Neural progenitor cell (in vitro differentiated cells): ENCODE measurements at regions not wholly inside any gene's neighbourhood (a gene's known extent, or its start where the extent isn't known, plus 50 kb on each side); places are given as distances from the start of the nearest gene placed in this dataset.

Source experiments
- DNase-seq: peaks from one replicate; pipeline ENCODE4 v3.0.0-alpha.2; 2016; ENCODE audit warnings: low spot score
- H2AFZ ChIP-seq: fragments of 200-600 bp; sonication (generic); replicated peaks from 2 replicates; pipeline ENCODE4 v1.6.1; 2016; ENCODE audit warnings: antibody characterized with exemption
- H3F3A ChIP-seq: fragments of 200-600 bp; sonication (generic); 2 replicates; pipeline ENCODE4 v1.6.1; 2016; ENCODE audit warnings: antibody characterized with exemption, low read depth
- H3K27ac ChIP-seq: fragments of 200-600 bp; sonication (generic); 2 replicates; pipeline ENCODE4 v1.5.1; 2016; ENCODE audit warnings: mild to moderate bottlenecking
- H3K27me3 ChIP-seq: fragments of 200-600 bp; sonication (generic); 2 replicates; pipeline ENCODE4 v1.6.1; 2016; ENCODE audit warnings: mild to moderate bottlenecking, moderate library complexity
- H3K36me3 ChIP-seq: fragments of 200-600 bp; sonication (generic); 2 replicates; pipeline ENCODE4 v1.5.1; 2016
- H3K4me1 ChIP-seq: fragments of 200-600 bp; sonication (generic); 2 replicates; pipeline ENCODE4 v1.6.1; 2016; ENCODE audit warnings: mixed run types
- H3K4me2 ChIP-seq: fragments of 200-600 bp; sonication (generic); 2 replicates; pipeline ENCODE4 v1.6.1; 2016
- H3K4me3 ChIP-seq: fragments of 200-600 bp; sonication (generic); 2 replicates; pipeline ENCODE4 v1.5.1; 2016
- H3K79me2 ChIP-seq: fragments of 200-600 bp; sonication (generic); 2 replicates; pipeline ENCODE4 v1.6.1; 2016; ENCODE audit warnings: low read depth
- H3K9ac ChIP-seq: fragments of 200-600 bp; sonication (generic); 2 replicates; pipeline ENCODE4 v1.6.1; 2016
- H3K9me3 ChIP-seq: fragments of 200-600 bp; sonication (generic); 2 replicates; pipeline ENCODE4 v1.5.1; 2016; ENCODE audit warnings: low read depth
- H4K20me1 ChIP-seq: fragments of 200-600 bp; sonication (generic); 2 replicates; pipeline ENCODE4 v1.6.1; 2016; ENCODE audit warnings: low read depth
- H3K27ac Mint-ChIP-seq: 3 replicates; pipeline ENCODE4 v1.8.0; 2021; ENCODE audit warnings: mixed read lengths
- H3K27me3 Mint-ChIP-seq: 2 replicates; pipeline ENCODE4 v1.8.0; 2022; ENCODE audit warnings: low read depth, mild to moderate bottlenecking, inconsistent platforms, moderate library complexity, mixed read lengths; ENCODE audit not compliant: insufficient read depth
- H3K36me3 Mint-ChIP-seq: 3 replicates; pipeline ENCODE4 v1.8.0; 2021; ENCODE audit warnings: mixed read lengths
- H3K4me1 Mint-ChIP-seq: 3 replicates; pipeline ENCODE4 v1.8.0; 2021; ENCODE audit warnings: mixed read lengths
- H3K4me3 Mint-ChIP-seq: 3 replicates; pipeline ENCODE4 v1.8.0; 2021; ENCODE audit warnings: mild to moderate bottlenecking, moderate library complexity, mixed read lengths
- H3K9me3 Mint-ChIP-seq: 3 replicates; pipeline ENCODE4 v1.8.0; 2020; ENCODE audit warnings: mixed read lengths
- EZH2 ChIP-seq: fragments of 200-600 bp; sonication (generic); IDR thresholded peaks from 2 replicates; pipeline ENCODE4 v1.6.1; 2017; ENCODE audit warnings: antibody characterized with exemption, mild to moderate bottlenecking, moderate library complexity
- EZH2phosphoT487 ChIP-seq: fragments of 200-600 bp; sonication (generic); IDR thresholded peaks from 2 replicates; pipeline ENCODE4 v1.6.1; 2017; ENCODE audit warnings: antibody characterized with exemption
- TF ChIP-seq, protein P1 (sequence below): fragments of 200-600 bp; sonication (generic); IDR thresholded peaks from 2 replicates; pipeline ENCODE4 v1.5.1; 2017; ENCODE audit warnings: antibody characterized with exemption, mild to moderate bottlenecking

DNA sequence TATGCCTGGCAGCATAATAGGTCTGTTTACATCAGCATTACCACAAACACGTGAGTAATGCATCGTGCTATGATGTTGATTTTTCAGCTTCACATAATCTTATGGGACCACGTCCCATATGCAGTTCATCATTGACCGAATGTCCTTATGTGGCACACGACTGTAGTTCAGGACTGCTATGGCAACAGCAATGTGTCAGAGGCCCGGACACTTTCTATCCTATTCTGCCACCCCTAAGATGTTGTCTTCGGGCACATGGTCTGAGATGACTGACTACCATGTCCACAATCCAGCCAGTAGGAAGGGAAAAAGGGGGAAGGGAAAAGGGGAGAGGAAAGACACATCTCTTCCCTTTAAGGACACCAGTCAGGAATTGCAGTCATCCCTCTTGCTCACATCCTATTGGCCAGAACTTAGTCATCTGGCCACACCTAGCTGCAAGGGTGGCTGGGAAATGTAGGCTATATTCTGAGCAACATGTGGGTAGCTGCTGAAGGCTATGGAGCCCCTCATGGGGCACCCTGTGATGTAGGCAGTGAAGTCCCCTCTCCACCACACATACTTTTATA is 196.0 kb upstream of the RBPJ start:
- Mint-ChIP-seq H3K27me3 (no peaks in the 10 kb centered on the region), H3K4me1 (no peaks in the 10 kb centered on the region), H3K9me3 (no peaks in the 10 kb centered on the region), H3K4me3 (no peak overlapping the region), H3K36me3 (no peaks in the 10 kb centered on the region), H3K27ac (no peak overlapping the region)
- no peaks in the 10 kb centered on the region for H3K9me3 ChIP-seq
- TF ChIP-seq, protein P1, sequence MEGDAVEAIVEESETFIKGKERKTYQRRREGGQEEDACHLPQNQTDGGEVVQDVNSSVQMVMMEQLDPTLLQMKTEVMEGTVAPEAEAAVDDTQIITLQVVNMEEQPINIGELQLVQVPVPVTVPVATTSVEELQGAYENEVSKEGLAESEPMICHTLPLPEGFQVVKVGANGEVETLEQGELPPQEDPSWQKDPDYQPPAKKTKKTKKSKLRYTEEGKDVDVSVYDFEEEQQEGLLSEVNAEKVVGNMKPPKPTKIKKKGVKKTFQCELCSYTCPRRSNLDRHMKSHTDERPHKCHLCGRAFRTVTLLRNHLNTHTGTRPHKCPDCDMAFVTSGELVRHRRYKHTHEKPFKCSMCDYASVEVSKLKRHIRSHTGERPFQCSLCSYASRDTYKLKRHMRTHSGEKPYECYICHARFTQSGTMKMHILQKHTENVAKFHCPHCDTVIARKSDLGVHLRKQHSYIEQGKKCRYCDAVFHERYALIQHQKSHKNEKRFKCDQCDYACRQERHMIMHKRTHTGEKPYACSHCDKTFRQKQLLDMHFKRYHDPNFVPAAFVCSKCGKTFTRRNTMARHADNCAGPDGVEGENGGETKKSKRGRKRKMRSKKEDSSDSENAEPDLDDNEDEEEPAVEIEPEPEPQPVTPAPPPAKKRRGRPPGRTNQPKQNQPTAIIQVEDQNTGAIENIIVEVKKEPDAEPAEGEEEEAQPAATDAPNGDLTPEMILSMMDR, result no peak
- no peak for TF ChIP-seq EZH2
- no peak for TF ChIP-seq EZH2phosphoT487
- H4K20me1 ChIP-seq, result no peaks in the 10 kb centered on the region
- no peaks in the 10 kb centered on the region for H3F3A ChIP-seq
- no peak overlapping the region for H3K4me3 ChIP-seq
- no peak overlapping the region for H3K4me2 ChIP-seq
- H2AFZ ChIP-seq, result peak overlapping the region; percentile 3
- H3K9ac ChIP-seq, result no peak overlapping the region
- no peaks in the 10 kb centered on the region for H3K27me3 ChIP-seq
- H3K27ac ChIP-seq, result no peak overlapping the region
- no peaks in the 10 kb centered on the region for H3K79me2 ChIP-seq
- no peaks in the 10 kb centered on the region for H3K36me3 ChIP-seq
- no peaks in the 10 kb centered on the region for H3K4me1 ChIP-seq
- DNase-seq, result no peak

- Histone ChIP-seq H3K9ac (no peak overlapping the region), H3K9me3 (no peaks in the 10 kb centered on the region), H3K27me3 (no peaks in the 10 kb centered on the region), H3F3A (no peaks in the 10 kb centered on the region), H2AFZ (no peak overlapping the region), H3K4me3 (no peak overlapping the region), H3K36me3 (no peaks in the 10 kb centered on the region), H4K20me1 (no peaks in the 10 kb centered on the region), H3K27ac (no peak overlapping the region), H3K4me1 (no peaks in the 10 kb centered on the region), H3K79me2 (no peaks in the 10 kb centered on the region), H3K4me2 (no peak overlapping the region)
- TF ChIP-seq, protein P1, result no peak
- TF ChIP-seq EZH2, result no peak
- TF ChIP-seq EZH2phosphoT487, result no peak
- DNase-seq, result no peak
- H3K27me3 Mint-ChIP-seq, result no peaks in the 10 kb centered on the region
- H3K36me3 Mint-ChIP-seq, result no peaks in the 10 kb centered on the region
- H3K4me1 Mint-ChIP-seq, result no peaks in the 10 kb centered on the region
- H3K27ac Mint-ChIP-seq, result no peak overlapping the region
- no peaks in the 10 kb centered on the region for H3K9me3 Mint-ChIP-seq
- H3K4me3 Mint-ChIP-seq, result no peak overlapping the region
Measured at GRCh38 chr4:26126143-26126718, 194.6 kb upstream of the RBPJ start.

DNA sequence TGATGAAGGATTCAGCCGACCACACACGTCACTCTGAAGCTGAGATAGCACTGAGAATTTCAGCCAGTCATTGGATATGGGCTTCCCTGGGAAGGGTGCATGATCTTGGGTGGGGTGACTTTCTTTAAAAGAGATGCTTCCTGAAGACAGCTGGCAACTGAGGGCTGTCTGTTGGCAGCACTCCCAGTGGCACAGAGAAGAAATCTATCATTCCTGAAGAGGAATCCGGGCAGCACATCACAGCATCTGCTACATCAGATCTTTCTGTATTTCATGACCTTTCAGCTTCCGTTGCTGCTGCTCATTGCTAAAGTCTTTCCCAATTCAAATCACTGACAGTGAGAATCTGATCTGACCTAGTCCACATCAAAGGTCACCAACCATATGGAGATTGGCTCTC is 193.8 kb upstream of the RBPJ start:
- Histone ChIP-seq H3K79me2 (no peaks in the 10 kb centered on the region), H3K27me3 (no peaks in the 10 kb centered on the region), H3K4me2 (no peak overlapping the region), H3K9ac (no peak overlapping the region), H3K27ac (no peak overlapping the region), H3K36me3 (no peaks in the 10 kb centered on the region), H3F3A (no peaks in the 10 kb centered on the region), H3K4me1 (no peaks in the 10 kb centered on the region), H2AFZ (no peak overlapping the region), H4K20me1 (no peaks in the 10 kb centered on the region), H3K9me3 (no peaks in the 10 kb centered on the region), H3K4me3 (no peak overlapping the region)
- no peaks in the 10 kb centered on the region for H3K27me3 Mint-ChIP-seq
- no peak for DNase-seq
- no peaks in the 10 kb centered on the region for H3K4me1 Mint-ChIP-seq
- no peak overlapping the region for H3K27ac Mint-ChIP-seq
- H3K4me3 Mint-ChIP-seq, result no peak overlapping the region
- H3K9me3 Mint-ChIP-seq, result no peaks in the 10 kb centered on the region
- TF ChIP-seq EZH2phosphoT487, result no peak
- TF ChIP-seq, protein P1, result no peak
- TF ChIP-seq EZH2, result no peak
- no peaks in the 10 kb centered on the region for H3K36me3 Mint-ChIP-seq
